Islet precursor cell (in vitro differentiated cells): ENCODE measurements at regions not wholly inside any gene's neighbourhood (a gene's known extent, or its start where the extent isn't known, plus 50 kb on each side); places are given as distances from the start of the nearest gene placed in this dataset.

Experiments used
- DNase-seq: peaks from one replicate; pipeline ENCODE4 v3.0.0-alpha.2; 2018

GRCh38 chr1:61627365-61627764 is 97.6 kb downstream of the TM2D1 start:
- DNase-seq, result no peak

GRCh38 chr1:61626816-61627215 is 98.1 kb downstream of the TM2D1 start:
- DNase-seq, result no peak

- no peak for DNase-seq
Observed at GRCh38 chr1:61623852-61624251, 101.1 kb downstream of the TM2D1 start.

GRCh38 chr1:61620536-61620935 is 104.4 kb downstream of the TM2D1 start:
- DNase-seq, result no peak

GRCh38 chr1:61618755-61619154 is 106.2 kb downstream of the TM2D1 start:
- no peak for DNase-seq

GRCh38 chr1:61618193-61618592 is 106.7 kb downstream of the TM2D1 start:
- no peak for DNase-seq

GRCh38 chr1:61616830-61617229 is 108.1 kb downstream of the TM2D1 start:
- DNase-seq, result no peak

- DNase-seq, result no peak
Observed at GRCh38 chr1:61612602-61613001, 112.3 kb downstream of the TM2D1 start.

GRCh38 chr1:61609040-61609439 is 115.9 kb downstream of the TM2D1 start:
- no peak for DNase-seq

- DNase-seq, result no peak
Observed at GRCh38 chr1:61607448-61607847, 117.5 kb downstream of the TM2D1 start.

GRCh38 chr1:61606448-61607312 is 118.3 kb downstream of the TM2D1 start:
- DNase-seq, result no peak

- no peak for DNase-seq
Observed at GRCh38 chr1:61605607-61606321, 119.2 kb downstream of the TM2D1 start.

- no peak for DNase-seq
Observed at GRCh38 chr1:61604684-61605083, 120.3 kb downstream of the TM2D1 start.

GRCh38 chr1:61604261-61604660 is 120.7 kb downstream of the TM2D1 start:
- no peak for DNase-seq

GRCh38 chr1:61602663-61603062 is 122.3 kb downstream of the TM2D1 start:
- DNase-seq, result no peak

GRCh38 chr1:61597601-61598000 is 127.3 kb downstream of the TM2D1 start:
- DNase-seq, result no peak

GRCh38 chr1:61593331-61593730 is 131.6 kb downstream of the TM2D1 start:
- no peak for DNase-seq

GRCh38 chr1:61591351-61591750 is 133.6 kb downstream of the TM2D1 start:
- DNase-seq, result no peak

- DNase-seq, result peak; percentile 84
Observed at GRCh38 chr1:61588736-61589672, 135.9 kb downstream of the TM2D1 start.

GRCh38 chr1:61585714-61586113 is 139.2 kb downstream of the TM2D1 start:
- no peak for DNase-seq

GRCh38 chr1:61583703-61584102 is 141.2 kb downstream of the TM2D1 start:
- no peak for DNase-seq

GRCh38 chr1:61581251-61581650 is 143.7 kb downstream of the TM2D1 start:
- no peak for DNase-seq

- DNase-seq, result no peak
Observed at GRCh38 chr1:61580417-61580816, 144.5 kb downstream of the TM2D1 start.
